ENCODE measurements at regions not wholly inside any gene's neighbourhood (a gene's known extent, or its start where the extent isn't known, plus 50 kb on each side); places are given as distances from the start of the nearest gene placed in this dataset.

DNA sequence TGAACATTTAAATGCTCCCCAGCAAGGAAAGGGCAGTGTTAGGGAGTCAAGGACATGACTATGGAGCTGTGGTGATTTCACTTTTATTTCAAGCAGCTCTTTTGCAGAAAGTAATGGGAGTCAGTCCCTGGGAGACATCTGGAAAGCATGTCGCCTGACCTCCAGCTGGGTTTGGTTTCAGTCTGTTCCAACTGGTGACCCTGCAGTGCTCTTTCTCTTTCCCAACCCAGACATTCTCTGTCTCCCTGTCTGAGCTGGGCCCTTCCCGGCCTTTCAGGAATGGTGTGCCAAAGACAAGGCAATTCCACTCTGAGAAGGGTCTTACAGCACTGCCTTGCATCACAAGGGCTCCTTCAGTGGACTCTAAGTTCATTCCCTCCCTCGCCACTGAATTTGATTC, 323.2 kb downstream of the OSR1 start:
- peak; percentile 38 for TF ChIP-seq GLIS1 (tag by site-specific recombination; IDR thresholded peaks at IDR 0.05)
- TF ChIP-seq CTCF (tag by site-specific recombination; IDR thresholded peaks at IDR 0.05) = no peak

Data from HEK293 (cell line).